ENCODE measurements at regions not wholly inside any gene's neighbourhood (a gene's known extent, or its start where the extent isn't known, plus 50 kb on each side); places are given as distances from the start of the nearest gene placed in this dataset.

DNA sequence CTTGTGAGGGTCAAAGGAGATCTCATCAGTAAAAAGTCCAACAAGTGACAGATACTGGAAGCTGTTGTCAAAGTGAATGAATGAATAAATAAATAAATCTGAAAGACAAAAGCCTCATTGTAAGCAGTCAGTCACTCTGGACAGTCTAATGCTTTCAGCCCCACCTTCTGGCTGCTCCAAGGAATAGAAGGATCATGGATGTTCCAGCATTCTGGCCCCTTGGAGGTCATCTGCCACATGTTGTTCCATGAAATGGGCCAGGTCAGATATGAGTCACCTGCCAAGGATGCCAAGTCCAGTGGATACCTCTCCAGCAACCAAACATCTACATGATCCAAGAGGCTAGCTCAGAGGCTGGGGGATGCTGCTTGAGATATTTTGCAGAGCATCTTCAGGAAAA is 185.6 kb downstream of the BMP7 start:
- Histone ChIP-seq H3K27me3 (ENCODE audit: low read length) (peaks cover 4% of the 10 kb centered on the region; the same call in 1 of the 2 replicates), H3K9ac (ENCODE audit: low read length) (no peak overlapping the region), H3K4me2 (ENCODE audit: low read depth, low read length, poor library complexity, severe bottlenecking) (no peak overlapping the region), H3K9me2 (replicated peaks; ENCODE audit: insufficient read depth, low read length) (no peaks in the 10 kb centered on the region), H3K9me3 (ENCODE audit: low read length) (peaks cover 8% of the 10 kb centered on the region; the same call in 1 of the 2 replicates), H3K36me3 (ENCODE audit: insufficient read depth, low read length) (no peaks in the 10 kb centered on the region), H3K4me3 (ENCODE audit: low read length) (no peak overlapping the region), H3K79me2 (ENCODE audit: low read length) (no peaks in the 10 kb centered on the region), H2AFZ (ENCODE audit: low read length) (no peak overlapping the region), H3K4me1 (ENCODE audit: low read length) (no peaks in the 10 kb centered on the region), H3K27ac (ENCODE audit: low read length) (no peak overlapping the region), H4K20me1 (ENCODE audit: insufficient read depth, low read depth, low read length) (no peaks in the 10 kb centered on the region)
- no peak for DNase-seq

DNA sequence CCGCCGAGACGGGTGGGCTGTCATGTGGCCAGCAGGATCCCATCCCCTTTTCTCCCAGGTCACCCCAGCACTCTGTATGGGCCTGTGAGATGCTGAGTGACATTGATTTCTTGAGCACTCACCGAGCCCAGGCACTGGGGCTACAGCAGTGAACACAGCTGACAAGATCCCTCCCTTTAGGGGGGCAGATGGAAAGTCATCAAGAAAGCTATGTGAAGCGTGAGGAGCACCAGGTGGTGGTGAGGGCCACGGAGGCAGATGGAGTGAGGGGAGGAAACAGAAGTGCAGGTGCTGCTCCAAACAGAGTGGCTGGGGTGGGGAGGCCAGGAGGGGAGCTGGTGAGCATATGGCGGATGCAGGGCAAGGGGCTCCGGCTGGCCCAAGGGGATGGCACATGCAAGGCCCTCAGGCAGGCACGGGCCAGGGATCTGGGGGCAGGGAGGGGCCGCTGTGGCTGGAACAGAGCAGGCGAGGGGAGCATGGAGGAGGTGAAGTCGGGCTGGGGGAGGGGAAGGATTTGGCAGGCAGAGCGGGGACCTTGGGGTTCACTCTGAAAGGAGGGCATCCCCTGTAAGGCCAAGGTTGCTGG is 184.0 kb downstream of the BMP7 start:
- peaks cover 8% of the 10 kb centered on the region; the same call in 1 of the 2 replicates for H3K9me3 ChIP-seq (ENCODE audit: low read length)
- no peaks in the 10 kb centered on the region for H3K36me3 ChIP-seq (ENCODE audit: insufficient read depth, low read length)
- H2AFZ ChIP-seq (ENCODE audit: low read length) = no peak overlapping the region
- H3K27ac ChIP-seq (ENCODE audit: low read length) = no peak overlapping the region
- no peaks in the 10 kb centered on the region for H3K4me1 ChIP-seq (ENCODE audit: low read length)
- H3K4me3 ChIP-seq (ENCODE audit: low read length) = no peak overlapping the region
- H3K4me2 ChIP-seq (ENCODE audit: low read depth, low read length, poor library complexity, severe bottlenecking) = no peak overlapping the region
- H3K9me2 ChIP-seq (replicated peaks; ENCODE audit: insufficient read depth, low read length) = no peaks in the 10 kb centered on the region
- DNase-seq = no peak
- H3K27me3 ChIP-seq (ENCODE audit: low read length) = no peaks in the 10 kb centered on the region; the same call in 1 of the 2 replicates
- no peaks in the 10 kb centered on the region for H3K79me2 ChIP-seq (ENCODE audit: low read length)
- no peaks in the 10 kb centered on the region for H4K20me1 ChIP-seq (ENCODE audit: insufficient read depth, low read depth, low read length)
- no peak overlapping the region for H3K9ac ChIP-seq (ENCODE audit: low read length)

DNA sequence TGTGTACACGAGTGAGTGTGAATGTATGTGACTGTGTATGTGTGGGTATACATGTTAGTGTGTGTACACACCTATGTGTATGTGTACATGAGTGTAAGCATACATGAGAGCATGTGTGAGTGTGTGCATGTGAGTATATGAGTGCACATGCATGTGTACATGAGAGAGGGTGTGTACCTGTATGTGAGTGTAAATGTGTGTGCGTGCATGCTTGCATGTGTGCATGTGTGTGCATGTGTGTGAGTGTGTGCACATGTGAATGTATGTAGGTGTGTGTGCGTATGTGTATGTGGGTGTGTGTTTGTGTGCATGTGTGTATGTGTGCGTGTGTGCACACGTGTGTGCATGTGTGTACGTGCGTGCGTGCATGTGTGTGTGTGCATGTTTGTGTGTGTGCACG is 183.4 kb downstream of the BMP7 start:
- no peak overlapping the region for H2AFZ ChIP-seq (ENCODE audit: low read length)
- no peak overlapping the region for H3K9ac ChIP-seq (ENCODE audit: low read length)
- no peak overlapping the region for H3K4me2 ChIP-seq (ENCODE audit: low read depth, low read length, poor library complexity, severe bottlenecking)
- H4K20me1 ChIP-seq (ENCODE audit: insufficient read depth, low read depth, low read length) = no peaks in the 10 kb centered on the region
- no peak overlapping the region for H3K27ac ChIP-seq (ENCODE audit: low read length)
- H3K9me3 ChIP-seq (ENCODE audit: low read length) = peaks cover 6% of the 10 kb centered on the region; the same call in 1 of the 2 replicates
- H3K4me3 ChIP-seq (ENCODE audit: low read length) = no peak overlapping the region
- no peaks in the 10 kb centered on the region for H3K36me3 ChIP-seq (ENCODE audit: insufficient read depth, low read length)
- H3K79me2 ChIP-seq (ENCODE audit: low read length) = no peaks in the 10 kb centered on the region
- no peaks in the 10 kb centered on the region; the same call in 1 of the 2 replicates for H3K27me3 ChIP-seq (ENCODE audit: low read length)
- H3K9me2 ChIP-seq (replicated peaks; ENCODE audit: insufficient read depth, low read length) = no peaks in the 10 kb centered on the region
- peaks cover 2% of the 10 kb centered on the region for H3K4me1 ChIP-seq (ENCODE audit: low read length)
- DNase-seq = no peak

DNA sequence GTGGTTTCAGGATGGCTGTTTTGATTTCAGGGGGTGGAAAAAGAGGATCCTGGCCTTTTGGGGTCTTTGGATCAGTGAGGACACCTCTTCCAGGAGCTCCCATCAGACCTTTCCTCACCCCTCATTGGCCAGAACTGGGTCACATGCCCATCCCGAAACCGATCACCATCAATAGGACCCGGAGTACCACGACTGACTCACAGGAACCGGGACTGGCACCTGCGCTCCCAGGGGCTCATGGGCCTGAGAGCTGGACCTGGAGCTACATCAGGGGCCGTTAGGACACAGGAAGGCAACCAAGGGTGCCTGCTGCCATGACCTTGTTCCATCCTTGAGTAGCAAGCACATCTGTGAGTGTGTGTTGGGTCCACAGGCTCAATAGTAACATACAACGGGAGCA is 180.4 kb downstream of the BMP7 start:
- H3K36me3 ChIP-seq (ENCODE audit: insufficient read depth, low read length) = no peaks in the 10 kb centered on the region

DNA sequence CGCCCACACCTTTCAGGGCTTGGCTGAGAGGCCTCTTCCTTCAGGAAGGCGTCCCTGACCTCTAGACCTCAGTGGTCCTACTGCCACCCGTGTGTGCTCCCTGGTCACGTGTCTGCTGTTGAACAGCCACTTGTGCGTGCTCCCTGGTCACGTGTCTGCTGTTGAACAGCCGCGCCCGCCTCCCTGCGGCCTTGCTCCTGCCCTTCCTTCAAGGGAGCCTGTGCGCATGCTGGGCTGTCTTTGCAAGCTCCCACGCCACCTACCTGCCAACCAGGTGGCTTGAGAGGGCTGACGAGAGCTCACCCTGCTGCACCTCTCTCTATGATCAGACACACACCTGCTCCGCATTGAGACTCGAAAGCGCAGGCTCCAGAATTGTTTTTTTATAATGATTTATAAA is 179.3 kb downstream of the BMP7 start:
- Histone ChIP-seq H3K36me3 (ENCODE audit: insufficient read depth, low read length) (no peaks in the 10 kb centered on the region), H3K79me2 (ENCODE audit: low read length) (no peaks in the 10 kb centered on the region), H3K27me3 (ENCODE audit: low read length) (no peaks in the 10 kb centered on the region), H4K20me1 (ENCODE audit: insufficient read depth, low read depth, low read length) (no peaks in the 10 kb centered on the region), H3K9ac (ENCODE audit: low read length) (no peak overlapping the region), H3K4me1 (ENCODE audit: low read length) (peaks cover 8% of the 10 kb centered on the region), H2AFZ (ENCODE audit: low read length) (no peak overlapping the region), H3K4me2 (ENCODE audit: low read depth, low read length, poor library complexity, severe bottlenecking) (no peak overlapping the region), H3K27ac (ENCODE audit: low read length) (no peak overlapping the region), H3K9me2 (replicated peaks; ENCODE audit: insufficient read depth, low read length) (no peaks in the 10 kb centered on the region), H3K4me3 (ENCODE audit: low read length) (no peak overlapping the region), H3K9me3 (ENCODE audit: low read length) (no peaks in the 10 kb centered on the region)
- no peak for DNase-seq

More for the DNA sequence above, 180.4 kb downstream of the BMP7 start:
- no peak overlapping the region for H3K9ac ChIP-seq (ENCODE audit: low read length)
- H3K79me2 ChIP-seq (ENCODE audit: low read length) = no peaks in the 10 kb centered on the region
- H4K20me1 ChIP-seq (ENCODE audit: insufficient read depth, low read depth, low read length) = no peaks in the 10 kb centered on the region
- H3K4me1 ChIP-seq (ENCODE audit: low read length) = peaks cover 8% of the 10 kb centered on the region
- H3K9me2 ChIP-seq (replicated peaks; ENCODE audit: insufficient read depth, low read length) = no peaks in the 10 kb centered on the region
- no peak for DNase-seq
- no peak overlapping the region for H3K27ac ChIP-seq (ENCODE audit: low read length)
- H2AFZ ChIP-seq (ENCODE audit: low read length) = no peak overlapping the region
- H3K9me3 ChIP-seq (ENCODE audit: low read length) = no peaks in the 10 kb centered on the region
- no peak overlapping the region for H3K4me2 ChIP-seq (ENCODE audit: low read depth, low read length, poor library complexity, severe bottlenecking)
- no peaks in the 10 kb centered on the region for H3K27me3 ChIP-seq (ENCODE audit: low read length)
- no peak overlapping the region for H3K4me3 ChIP-seq (ENCODE audit: low read length)

DNA sequence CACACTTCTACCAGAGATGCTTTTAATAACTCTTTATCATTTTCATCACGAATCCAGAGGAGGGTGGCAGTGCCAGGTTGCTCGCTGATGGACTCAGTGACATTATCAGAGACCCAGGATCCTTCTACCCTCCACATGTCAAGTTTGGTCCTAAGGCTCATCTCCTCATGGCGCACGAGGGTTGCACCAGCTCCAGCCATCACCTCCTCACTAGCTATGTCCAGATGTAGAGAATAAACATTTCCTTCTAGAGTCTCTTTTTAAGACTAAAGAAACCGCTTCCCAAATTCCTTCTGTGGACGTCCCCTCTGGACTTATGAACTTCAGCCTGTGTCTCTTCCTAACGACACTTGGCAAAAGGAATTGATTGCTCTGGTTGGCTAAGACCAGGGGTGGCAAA is 178.7 kb downstream of the BMP7 start:
- Histone ChIP-seq H3K79me2 (ENCODE audit: low read length) (no peaks in the 10 kb centered on the region), H3K4me3 (ENCODE audit: low read length) (no peak overlapping the region), H3K9me2 (replicated peaks; ENCODE audit: insufficient read depth, low read length) (no peaks in the 10 kb centered on the region), H4K20me1 (ENCODE audit: insufficient read depth, low read depth, low read length) (no peaks in the 10 kb centered on the region), H3K36me3 (ENCODE audit: insufficient read depth, low read length) (no peaks in the 10 kb centered on the region), H3K27ac (ENCODE audit: low read length) (no peak overlapping the region), H3K4me2 (ENCODE audit: low read depth, low read length, poor library complexity, severe bottlenecking) (no peak overlapping the region), H3K27me3 (ENCODE audit: low read length) (no peaks in the 10 kb centered on the region), H2AFZ (ENCODE audit: low read length) (no peak overlapping the region), H3K9me3 (ENCODE audit: low read length) (no peaks in the 10 kb centered on the region), H3K9ac (ENCODE audit: low read length) (no peak overlapping the region), H3K4me1 (ENCODE audit: low read length) (peaks cover 13% of the 10 kb centered on the region)
- no peak for DNase-seq

DNA sequence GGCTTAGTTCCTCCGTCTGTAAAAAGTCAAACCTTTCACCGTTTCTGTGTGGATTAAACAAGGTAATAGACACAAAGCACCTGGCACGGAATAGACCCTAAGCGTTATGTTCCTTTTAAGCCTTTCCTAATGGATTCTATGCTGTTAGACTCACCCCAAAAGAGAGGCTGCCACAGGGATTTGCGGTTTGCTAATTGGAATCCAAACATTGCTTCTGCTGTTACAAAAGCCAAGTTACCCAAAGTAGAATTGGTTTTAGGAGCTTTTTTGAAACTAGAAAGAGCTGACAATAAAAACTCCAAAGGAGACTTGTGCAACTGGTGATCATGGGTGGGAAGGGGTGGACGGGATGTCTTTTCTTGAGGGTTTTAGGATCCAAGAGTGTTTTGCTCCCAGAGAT is 178.0 kb downstream of the BMP7 start:
- no peak overlapping the region for H3K4me2 ChIP-seq (ENCODE audit: low read depth, low read length, poor library complexity, severe bottlenecking)
- H3K27ac ChIP-seq (ENCODE audit: low read length) = no peak overlapping the region
- DNase-seq = no peak
- no peak overlapping the region for H2AFZ ChIP-seq (ENCODE audit: low read length)
- no peaks in the 10 kb centered on the region for H3K9me2 ChIP-seq (replicated peaks; ENCODE audit: insufficient read depth, low read length)
- H3K79me2 ChIP-seq (ENCODE audit: low read length) = no peaks in the 10 kb centered on the region
- no peaks in the 10 kb centered on the region for H3K9me3 ChIP-seq (ENCODE audit: low read length)
- no peaks in the 10 kb centered on the region for H3K36me3 ChIP-seq (ENCODE audit: insufficient read depth, low read length)
- no peaks in the 10 kb centered on the region for H4K20me1 ChIP-seq (ENCODE audit: insufficient read depth, low read depth, low read length)
- H3K27me3 ChIP-seq (ENCODE audit: low read length) = no peaks in the 10 kb centered on the region
- no peak overlapping the region for H3K4me3 ChIP-seq (ENCODE audit: low read length)
- no peak overlapping the region for H3K9ac ChIP-seq (ENCODE audit: low read length)
- H3K4me1 ChIP-seq (ENCODE audit: low read length) = peaks cover 13% of the 10 kb centered on the region

DNA sequence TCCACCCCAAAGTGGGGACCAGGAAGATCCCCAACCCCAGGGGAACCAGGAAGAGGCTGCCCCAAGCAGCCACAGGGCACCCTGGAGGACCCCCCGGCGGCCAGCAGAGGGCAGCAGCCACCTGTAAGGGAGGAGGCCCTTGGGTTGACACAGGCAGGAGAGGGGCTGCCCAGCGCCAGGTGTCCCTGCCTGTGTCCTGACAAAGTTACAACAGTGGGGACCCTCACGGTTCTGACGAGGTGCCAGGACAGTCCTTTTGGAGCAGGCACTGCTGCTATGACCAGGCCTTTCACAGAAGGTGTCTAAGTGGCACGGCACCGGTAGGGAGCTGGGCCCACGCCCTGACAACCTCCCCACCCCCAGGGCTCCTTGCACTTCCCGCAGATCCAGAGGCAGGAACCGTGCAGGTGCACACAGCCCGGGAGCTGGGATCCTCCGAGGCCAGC is 176.7 kb downstream of the BMP7 start:
- H3K4me3 ChIP-seq (ENCODE audit: low read length) = no peak overlapping the region
- no peaks in the 10 kb centered on the region for H3K9me2 ChIP-seq (replicated peaks; ENCODE audit: insufficient read depth, low read length)
- no peak overlapping the region for H2AFZ ChIP-seq (ENCODE audit: low read length)
- no peak overlapping the region for H3K9ac ChIP-seq (ENCODE audit: low read length)
- no peak overlapping the region for H3K27ac ChIP-seq (ENCODE audit: low read length)
- H3K36me3 ChIP-seq (ENCODE audit: insufficient read depth, low read length) = no peaks in the 10 kb centered on the region
- peaks cover 13% of the 10 kb centered on the region for H3K4me1 ChIP-seq (ENCODE audit: low read length)
- no peaks in the 10 kb centered on the region for H3K79me2 ChIP-seq (ENCODE audit: low read length)
- H3K9me3 ChIP-seq (ENCODE audit: low read length) = no peaks in the 10 kb centered on the region
- H3K27me3 ChIP-seq (ENCODE audit: low read length) = no peaks in the 10 kb centered on the region
- H4K20me1 ChIP-seq (ENCODE audit: insufficient read depth, low read depth, low read length) = no peaks in the 10 kb centered on the region
- H3K4me2 ChIP-seq (ENCODE audit: low read depth, low read length, poor library complexity, severe bottlenecking) = no peak overlapping the region
- DNase-seq = peak; percentile 83

Data from Karpas-422 (cell line).